GM21717 (cell line): ENCODE measurements at regions not wholly inside any gene's neighbourhood (a gene's known extent, or its start where the extent isn't known, plus 50 kb on each side); places are given as distances from the start of the nearest gene placed in this dataset.

Experiments
- ATAC-seq: cut with Tn5 transposase; IDR thresholded peaks from one replicate; pipeline ENCODE4 v1.9.1; 2021; ENCODE audit warnings: mild to moderate bottlenecking, moderate library complexity; ENCODE audit not compliant: unreplicated experiment

- ATAC-seq, result no peak
These were observed 789.3 kb downstream of the SEMA5A start for GRCh38 chr5:8756498-8757084.

GRCh38 chr5:8765886-8766285 lies 780.0 kb downstream of the SEMA5A start:
- ATAC-seq, result no peak

GRCh38 chr5:8766448-8766847 lies 779.4 kb downstream of the SEMA5A start:
- ATAC-seq, result no peak

GRCh38 chr5:8767111-8767510 lies 778.8 kb downstream of the SEMA5A start:
- no peak for ATAC-seq

GRCh38 chr5:8767746-8768145 lies 778.1 kb downstream of the SEMA5A start:
- no peak for ATAC-seq

GRCh38 chr5:8769631-8770030 lies 776.2 kb downstream of the SEMA5A start:
- ATAC-seq, result no peak

- ATAC-seq, result no peak
These were observed 775.4 kb downstream of the SEMA5A start for GRCh38 chr5:8770431-8770830.

GRCh38 chr5:8773046-8773615 lies 772.7 kb downstream of the SEMA5A start:
- ATAC-seq, result no peak

- no peak for ATAC-seq
These were observed 761.2 kb downstream of the SEMA5A start for GRCh38 chr5:8784692-8785091.

- ATAC-seq, result no peak
These were observed 757.6 kb downstream of the SEMA5A start for GRCh38 chr5:8788246-8788645.

GRCh38 chr5:8805653-8806052 lies 740.2 kb downstream of the SEMA5A start:
- no peak for ATAC-seq

- ATAC-seq, result no peak
These were observed 738.2 kb downstream of the SEMA5A start for GRCh38 chr5:8807636-8808035.

- ATAC-seq, result no peak
These were observed 734.3 kb downstream of the SEMA5A start for GRCh38 chr5:8811581-8811980.

GRCh38 chr5:8813180-8813579 lies 732.7 kb downstream of the SEMA5A start:
- ATAC-seq, result no peak

- ATAC-seq, result no peak
These were observed 731.8 kb downstream of the SEMA5A start for GRCh38 chr5:8814105-8814504.

GRCh38 chr5:8824371-8824770 lies 721.5 kb downstream of the SEMA5A start:
- no peak for ATAC-seq

GRCh38 chr5:8825139-8825757 lies 720.6 kb downstream of the SEMA5A start:
- no peak for ATAC-seq

- no peak for ATAC-seq
These were observed 719.4 kb downstream of the SEMA5A start for GRCh38 chr5:8826508-8826907.

GRCh38 chr5:8827696-8828095 lies 718.2 kb downstream of the SEMA5A start:
- no peak for ATAC-seq

- ATAC-seq, result no peak
These were observed 717.1 kb downstream of the SEMA5A start for GRCh38 chr5:8828596-8829322.

GRCh38 chr5:8829323-8830029 lies 716.4 kb downstream of the SEMA5A start:
- no peak for ATAC-seq
